Colonic mucosa (tissue), 4 donors: ENCODE measurements at regions not wholly inside any gene's neighbourhood (a gene's known extent, or its start where the extent isn't known, plus 50 kb on each side); places are given as distances from the start of the nearest gene placed in this dataset.

Experiments
- DNase-seq: peaks from one replicate; pipeline ENCODE4 v3.0.0-alpha.2; 2020
- H3K27ac ChIP-seq: fragments of 200-600 bp; one replicate; pipeline ENCODE4 v1.8.0; 2021
- H3K27me3 ChIP-seq: fragments of 200-600 bp; one replicate; pipeline ENCODE4 v1.8.0; 2021
- H3K36me3 ChIP-seq: fragments of 200-600 bp; one replicate; pipeline ENCODE4 v1.8.0; 2021
- H3K4me1 ChIP-seq: fragments of 200-600 bp; one replicate; pipeline ENCODE4 v1.8.0; 2021; ENCODE audit warnings: mild to moderate bottlenecking
- H3K4me3 ChIP-seq: fragments of 200-600 bp; one replicate; pipeline ENCODE4 v1.8.0; 2021
- H3K9ac ChIP-seq, 2 donors: one replicate each; pipeline ENCODE4 v1.7.0; 2013; ENCODE audit warnings: control low read depth in 2 of 2, low read depth in 2 of 2, low read length in 2 of 2
- H3K9me3 ChIP-seq: fragments of 200-600 bp; one replicate; pipeline ENCODE4 v1.8.0; 2021
- intact Hi-C: fragments of 100-400 bp; cut with DNase I; formaldehyde crosslinking; loops from one replicate; pipeline ENCODE4 v1.14.1; 2022
- TF ChIP-seq, protein P1 (sequence below): fragments of 200-600 bp; IDR thresholded peaks from one replicate; pipeline ENCODE4 v1.8.0; 2022; ENCODE audit warnings: antibody characterized with exemption, mild to moderate bottlenecking
- donor health status: healthy.
- donor health status: DM: no; HTN: no; CAD: no.
- donor health status: DM: no; HTN: no; CAD: no.

DNA sequence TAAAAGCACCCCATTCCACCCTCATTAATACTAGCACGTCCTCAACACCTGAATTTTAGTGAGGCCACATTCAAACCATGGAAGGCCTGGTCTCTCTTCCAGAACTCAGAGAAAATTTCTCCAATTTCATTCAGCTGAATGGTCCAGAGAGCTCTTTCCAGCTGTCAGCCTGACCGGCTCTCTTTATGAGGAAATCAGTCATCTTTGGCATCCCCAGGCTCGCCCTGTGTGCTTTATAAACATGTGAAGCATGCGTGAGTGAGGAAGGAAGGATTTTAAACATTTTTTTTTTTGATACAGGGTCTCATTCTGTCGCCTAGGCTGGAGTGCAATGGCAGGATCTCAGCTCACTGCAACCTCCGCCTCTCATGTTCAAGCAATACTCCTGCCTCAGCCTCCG lies 1812.9 kb upstream of the TENM3 start:
- no peaks in the 10 kb centered on the region for H3K27me3 ChIP-seq
- TF ChIP-seq, protein P1, sequence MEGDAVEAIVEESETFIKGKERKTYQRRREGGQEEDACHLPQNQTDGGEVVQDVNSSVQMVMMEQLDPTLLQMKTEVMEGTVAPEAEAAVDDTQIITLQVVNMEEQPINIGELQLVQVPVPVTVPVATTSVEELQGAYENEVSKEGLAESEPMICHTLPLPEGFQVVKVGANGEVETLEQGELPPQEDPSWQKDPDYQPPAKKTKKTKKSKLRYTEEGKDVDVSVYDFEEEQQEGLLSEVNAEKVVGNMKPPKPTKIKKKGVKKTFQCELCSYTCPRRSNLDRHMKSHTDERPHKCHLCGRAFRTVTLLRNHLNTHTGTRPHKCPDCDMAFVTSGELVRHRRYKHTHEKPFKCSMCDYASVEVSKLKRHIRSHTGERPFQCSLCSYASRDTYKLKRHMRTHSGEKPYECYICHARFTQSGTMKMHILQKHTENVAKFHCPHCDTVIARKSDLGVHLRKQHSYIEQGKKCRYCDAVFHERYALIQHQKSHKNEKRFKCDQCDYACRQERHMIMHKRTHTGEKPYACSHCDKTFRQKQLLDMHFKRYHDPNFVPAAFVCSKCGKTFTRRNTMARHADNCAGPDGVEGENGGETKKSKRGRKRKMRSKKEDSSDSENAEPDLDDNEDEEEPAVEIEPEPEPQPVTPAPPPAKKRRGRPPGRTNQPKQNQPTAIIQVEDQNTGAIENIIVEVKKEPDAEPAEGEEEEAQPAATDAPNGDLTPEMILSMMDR = no peak
- H3K9me3 ChIP-seq = no peaks in the 10 kb centered on the region
- intact Hi-C loops = no loop called here
- H3K4me3 ChIP-seq = no peak overlapping the region
- H3K4me1 ChIP-seq = no peaks in the 10 kb centered on the region
- no peak for DNase-seq
- H3K9ac ChIP-seq = no peak overlapping the region
- H3K36me3 ChIP-seq = no peaks in the 10 kb centered on the region
- H3K27ac ChIP-seq = no peak overlapping the region

DNA sequence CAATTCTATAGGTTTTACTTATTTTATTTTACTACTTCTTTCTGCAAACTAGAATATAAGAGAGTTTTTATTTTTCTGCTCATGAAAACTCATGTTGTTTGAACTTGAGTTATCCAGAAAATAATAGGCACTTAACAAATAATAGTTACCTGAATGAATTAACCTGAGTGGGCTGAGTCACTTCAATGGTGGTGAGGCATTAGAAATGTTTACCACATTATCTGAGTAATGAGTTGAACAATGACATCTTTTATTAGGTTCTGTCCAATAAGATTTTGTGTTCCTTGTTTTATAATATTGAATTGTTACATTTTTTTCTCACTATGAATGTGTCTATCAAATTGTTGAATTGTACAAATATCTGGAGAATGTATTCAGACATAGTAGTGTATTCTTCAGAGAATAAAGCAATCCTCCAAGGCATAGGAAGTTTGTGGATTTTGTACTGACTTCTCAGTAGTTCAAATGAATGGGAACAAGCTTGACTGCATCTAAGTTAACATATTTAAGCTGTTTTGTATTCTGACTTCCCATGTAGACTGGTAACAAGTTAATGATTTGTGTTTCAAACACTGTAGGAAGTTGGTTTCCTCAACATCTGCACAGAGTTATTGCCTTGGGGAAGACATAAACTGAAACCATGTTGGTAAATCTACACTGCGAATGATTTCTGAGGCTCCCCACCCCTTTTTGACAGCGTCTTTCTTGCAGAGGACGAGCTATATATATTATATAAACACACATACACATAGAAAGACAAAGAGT lies 1808.9 kb upstream of the TENM3 start:
- TF ChIP-seq, protein P1 = no peak
- H3K9ac ChIP-seq = no peak overlapping the region
- no peaks in the 10 kb centered on the region for H3K9me3 ChIP-seq
- no peaks in the 10 kb centered on the region for H3K36me3 ChIP-seq
- no peak overlapping the region for H3K4me3 ChIP-seq
- H3K27me3 ChIP-seq = no peaks in the 10 kb centered on the region
- intact Hi-C loops = no loop called here
- no peak overlapping the region for H3K27ac ChIP-seq
- H3K4me1 ChIP-seq = no peaks in the 10 kb centered on the region
- DNase-seq = no peak

DNA sequence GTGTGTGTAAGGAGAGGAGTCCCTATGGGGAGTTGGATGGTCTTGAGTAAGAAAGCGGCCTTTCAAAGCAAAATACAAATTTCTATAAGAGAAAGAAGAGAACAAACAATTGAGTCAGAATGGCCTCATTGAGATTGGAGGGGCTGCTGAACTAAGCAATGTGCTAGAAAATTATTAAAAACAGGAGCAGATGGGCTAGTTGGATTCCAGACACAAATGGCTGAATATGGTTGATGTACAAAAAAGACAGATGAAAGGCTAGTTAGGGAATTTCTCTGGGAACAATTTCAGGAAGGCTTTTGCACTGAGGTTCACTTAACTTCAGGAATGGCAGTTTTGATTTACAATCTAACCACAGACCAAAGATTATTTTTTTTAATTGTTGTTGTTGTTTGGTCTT lies 1806.8 kb upstream of the TENM3 start:
- TF ChIP-seq, protein P1 = no peak
- H3K27me3 ChIP-seq = no peaks in the 10 kb centered on the region
- no peak for DNase-seq
- no peaks in the 10 kb centered on the region for H3K4me1 ChIP-seq
- intact Hi-C loops = no loop called here
- no peak overlapping the region for H3K4me3 ChIP-seq
- no peaks in the 10 kb centered on the region for H3K9me3 ChIP-seq
- no peak overlapping the region for H3K9ac ChIP-seq
- H3K36me3 ChIP-seq = no peaks in the 10 kb centered on the region
- H3K27ac ChIP-seq = no peak overlapping the region

DNA sequence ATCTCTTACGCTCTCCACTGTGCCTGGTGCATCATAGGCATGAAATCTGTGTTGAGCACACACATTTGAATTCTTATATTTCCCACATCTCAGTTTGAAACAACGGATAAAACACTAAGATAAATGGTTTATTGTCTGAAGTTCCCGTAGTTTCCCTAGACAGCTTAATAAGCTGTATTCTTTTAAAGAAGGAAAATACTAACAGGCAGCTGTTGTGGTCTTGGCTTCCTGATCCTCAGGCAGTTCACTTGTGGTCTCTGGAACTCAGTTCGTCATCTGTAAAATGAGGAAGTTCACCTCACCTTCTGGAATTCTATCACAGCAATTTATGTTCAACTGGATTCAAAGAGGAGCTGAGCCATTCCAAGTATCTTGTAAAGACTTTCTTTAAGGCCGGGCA lies 1805.6 kb upstream of the TENM3 start:
- DNase-seq = no peak
- H3K9me3 ChIP-seq = no peaks in the 10 kb centered on the region
- no peaks in the 10 kb centered on the region for H3K4me1 ChIP-seq
- no peak overlapping the region for H3K27ac ChIP-seq
- no peaks in the 10 kb centered on the region for H3K27me3 ChIP-seq
- no peaks in the 10 kb centered on the region for H3K36me3 ChIP-seq
- no peak overlapping the region for H3K9ac ChIP-seq
- no peak overlapping the region for H3K4me3 ChIP-seq
- intact Hi-C loops = no loop called here
- TF ChIP-seq, protein P1 = no peak

DNA sequence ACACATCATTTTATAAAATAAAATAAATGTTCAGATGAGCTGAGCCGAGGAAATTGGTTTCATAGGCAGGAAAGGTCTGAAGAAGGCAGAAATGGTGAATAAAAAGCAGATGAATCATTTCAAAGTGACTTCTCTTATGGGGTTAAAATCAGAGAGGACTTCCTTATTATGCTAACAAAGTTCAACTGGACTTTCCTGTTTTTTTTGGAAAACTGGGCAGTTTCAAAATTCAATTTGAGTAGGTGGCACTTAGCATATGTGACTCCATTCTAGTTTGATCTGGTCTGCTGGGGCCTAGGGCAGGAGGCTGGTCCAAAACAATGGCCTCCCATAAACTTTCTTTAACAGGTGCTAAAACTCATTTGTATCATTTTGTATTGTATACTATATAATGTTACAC lies 1794.9 kb upstream of the TENM3 start:
- no peaks in the 10 kb centered on the region for H3K9me3 ChIP-seq
- H3K27me3 ChIP-seq = no peaks in the 10 kb centered on the region
- no peak for DNase-seq
- H3K4me1 ChIP-seq = no peaks in the 10 kb centered on the region
- H3K9ac ChIP-seq = no peak overlapping the region
- no peak overlapping the region for H3K4me3 ChIP-seq
- intact Hi-C loops = no loop called here
- TF ChIP-seq, protein P1 = no peak
- H3K36me3 ChIP-seq = no peaks in the 10 kb centered on the region
- no peak overlapping the region for H3K27ac ChIP-seq
